ENCODE measurements at regions not wholly inside any gene's neighbourhood (a gene's known extent, or its start where the extent isn't known, plus 50 kb on each side); places are given as distances from the start of the nearest gene placed in this dataset.
A peak's percentile ranks its signal among the peaks of the same experiment; 100 is the strongest.

DNA sequence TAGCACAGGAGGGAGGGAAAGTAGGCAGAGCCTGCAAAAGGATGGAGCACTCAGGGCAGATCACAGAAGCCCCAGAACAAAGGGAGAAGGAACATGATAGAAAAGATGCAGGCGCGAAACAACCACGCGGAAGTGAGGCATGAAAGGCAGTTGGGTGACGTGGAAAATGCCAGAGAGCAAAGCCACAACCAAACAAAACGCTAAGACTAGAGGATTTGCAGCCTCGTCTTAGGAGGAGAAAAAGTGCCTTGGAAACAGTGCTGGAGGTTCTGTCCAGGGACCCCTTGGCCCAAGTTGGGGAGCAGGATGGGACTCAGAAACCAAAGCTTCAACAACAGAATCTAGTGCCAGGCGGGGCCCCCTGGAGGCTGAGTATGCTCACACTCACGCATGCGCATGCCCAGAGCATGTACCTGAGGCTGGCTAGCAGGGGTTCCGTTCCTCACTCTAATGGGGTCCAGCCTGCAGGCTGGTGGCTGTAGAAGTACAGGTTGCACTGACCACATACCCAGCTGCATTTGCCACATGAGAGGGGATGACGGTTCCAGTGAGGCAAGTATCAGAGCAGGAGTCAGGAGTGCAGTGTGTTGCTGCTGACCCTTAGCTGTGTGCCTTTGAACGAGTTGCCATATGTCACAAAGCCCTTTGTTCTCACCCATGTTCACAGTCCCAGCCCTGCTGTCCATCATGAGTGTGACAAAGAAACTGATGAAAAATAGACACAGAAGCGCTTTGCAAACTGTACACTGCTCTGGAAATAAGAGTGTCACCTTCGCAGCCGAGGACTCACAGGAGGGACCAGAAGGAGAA, 568.6 kb upstream of the CADM1 start:
- no peak for DNase-seq (ENCODE audit: extremely low read depth, insufficient read length)
- no peaks in the 10 kb centered on the region for H3K36me3 ChIP-seq (ENCODE audit: control insufficient read depth, insufficient read depth, low read length)
- no peak overlapping the region for H3K4me3 ChIP-seq (replicated peaks; ENCODE audit: low read depth, low read length)
- no peaks in the 10 kb centered on the region for H3K27me3 ChIP-seq (replicated peaks; ENCODE audit: control insufficient read depth, insufficient read depth, low read length)
- TF ChIP-seq, protein P1, sequence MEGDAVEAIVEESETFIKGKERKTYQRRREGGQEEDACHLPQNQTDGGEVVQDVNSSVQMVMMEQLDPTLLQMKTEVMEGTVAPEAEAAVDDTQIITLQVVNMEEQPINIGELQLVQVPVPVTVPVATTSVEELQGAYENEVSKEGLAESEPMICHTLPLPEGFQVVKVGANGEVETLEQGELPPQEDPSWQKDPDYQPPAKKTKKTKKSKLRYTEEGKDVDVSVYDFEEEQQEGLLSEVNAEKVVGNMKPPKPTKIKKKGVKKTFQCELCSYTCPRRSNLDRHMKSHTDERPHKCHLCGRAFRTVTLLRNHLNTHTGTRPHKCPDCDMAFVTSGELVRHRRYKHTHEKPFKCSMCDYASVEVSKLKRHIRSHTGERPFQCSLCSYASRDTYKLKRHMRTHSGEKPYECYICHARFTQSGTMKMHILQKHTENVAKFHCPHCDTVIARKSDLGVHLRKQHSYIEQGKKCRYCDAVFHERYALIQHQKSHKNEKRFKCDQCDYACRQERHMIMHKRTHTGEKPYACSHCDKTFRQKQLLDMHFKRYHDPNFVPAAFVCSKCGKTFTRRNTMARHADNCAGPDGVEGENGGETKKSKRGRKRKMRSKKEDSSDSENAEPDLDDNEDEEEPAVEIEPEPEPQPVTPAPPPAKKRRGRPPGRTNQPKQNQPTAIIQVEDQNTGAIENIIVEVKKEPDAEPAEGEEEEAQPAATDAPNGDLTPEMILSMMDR (IDR thresholded peaks at IDR 0.05; ENCODE audit: insufficient read depth, low read length, poor library complexity, severe bottlenecking), result peak; percentile 54

DNA sequence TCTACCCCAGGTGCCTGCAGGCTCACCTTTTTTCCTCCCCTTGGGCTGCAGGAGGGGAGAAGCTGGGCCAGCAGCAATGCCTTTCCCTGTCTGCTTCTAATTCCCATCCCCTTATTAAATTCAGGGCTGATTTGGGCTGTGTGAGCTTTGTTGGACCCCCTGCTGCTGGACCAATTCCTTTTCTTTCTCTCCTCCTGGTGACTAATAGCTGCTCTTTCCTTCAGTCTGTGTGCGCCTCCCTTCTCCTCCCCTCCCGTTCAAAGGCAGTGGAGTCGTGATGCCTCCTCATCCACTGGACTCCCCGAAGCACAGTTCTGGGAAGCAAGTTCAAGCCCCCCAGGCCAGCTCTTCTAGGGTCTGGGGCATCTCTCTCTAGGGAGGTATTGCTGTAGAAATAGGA, 567.9 kb upstream of the CADM1 start:
- TF ChIP-seq, protein P1 (IDR thresholded peaks at IDR 0.05; ENCODE audit: insufficient read depth, low read length, poor library complexity, severe bottlenecking), result no peak
- Histone ChIP-seq H3K4me3 (replicated peaks; ENCODE audit: low read depth, low read length) (no peak overlapping the region), H3K27me3 (replicated peaks; ENCODE audit: control insufficient read depth, insufficient read depth, low read length) (no peaks in the 10 kb centered on the region), H3K36me3 (ENCODE audit: control insufficient read depth, insufficient read depth, low read length) (no peaks in the 10 kb centered on the region)
- DNase-seq (ENCODE audit: extremely low read depth, insufficient read length), result no peak

DNA sequence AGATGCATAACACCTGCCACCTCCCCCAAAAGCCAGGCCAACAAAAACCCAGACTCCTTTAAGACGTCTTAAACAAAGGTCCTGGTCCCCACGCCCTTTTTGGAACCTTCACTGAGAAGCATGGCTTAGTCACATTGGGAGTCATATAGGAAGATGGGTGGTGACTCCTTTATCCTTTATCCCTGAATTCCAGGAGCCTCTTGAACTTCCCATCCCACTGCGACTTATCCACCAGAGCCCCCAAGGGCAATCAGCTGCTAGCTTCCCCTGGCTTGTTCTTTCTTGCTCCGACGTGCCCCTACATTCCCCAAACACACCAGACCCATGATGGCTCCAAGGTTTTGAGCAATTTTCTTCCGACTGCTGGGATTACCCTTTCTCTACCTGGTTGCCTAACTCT, 567.0 kb upstream of the CADM1 start:
- DNase-seq (ENCODE audit: extremely low read depth, insufficient read length), result no peak
- Histone ChIP-seq H3K27me3 (replicated peaks; ENCODE audit: control insufficient read depth, insufficient read depth, low read length) (no peaks in the 10 kb centered on the region), H3K36me3 (ENCODE audit: control insufficient read depth, insufficient read depth, low read length) (no peaks in the 10 kb centered on the region), H3K4me3 (replicated peaks; ENCODE audit: low read depth, low read length) (no peak overlapping the region)
- TF ChIP-seq, protein P1 (IDR thresholded peaks at IDR 0.05; ENCODE audit: insufficient read depth, low read length, poor library complexity, severe bottlenecking), result no peak

DNA sequence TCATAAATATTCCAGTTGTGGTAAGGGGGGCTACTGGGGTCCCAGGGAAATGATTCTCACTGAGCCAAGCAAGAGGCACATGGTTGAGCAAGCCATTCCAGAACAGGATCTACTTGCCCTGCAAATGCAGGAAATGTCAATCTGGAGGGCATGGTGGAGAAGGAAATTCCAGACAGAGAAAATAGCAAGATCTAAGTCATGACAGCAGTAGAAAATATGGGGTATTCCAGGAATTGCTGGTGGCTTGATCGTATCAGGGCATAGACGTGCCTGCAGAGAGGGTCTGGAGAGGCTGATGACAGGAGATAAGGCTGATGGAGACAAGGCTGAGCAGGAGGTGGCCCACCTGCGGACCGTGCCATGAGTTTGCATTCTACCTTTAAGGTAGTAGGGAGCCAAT, 566.3 kb upstream of the CADM1 start:
- TF ChIP-seq, protein P1 (IDR thresholded peaks at IDR 0.05; ENCODE audit: insufficient read depth, low read length, poor library complexity, severe bottlenecking), result no peak
- no peaks in the 10 kb centered on the region for H3K36me3 ChIP-seq (ENCODE audit: control insufficient read depth, insufficient read depth, low read length)
- no peak for DNase-seq (ENCODE audit: extremely low read depth, insufficient read length)
- H3K4me3 ChIP-seq (replicated peaks; ENCODE audit: low read depth, low read length), result no peak overlapping the region
- no peaks in the 10 kb centered on the region for H3K27me3 ChIP-seq (replicated peaks; ENCODE audit: control insufficient read depth, insufficient read depth, low read length)

DNA sequence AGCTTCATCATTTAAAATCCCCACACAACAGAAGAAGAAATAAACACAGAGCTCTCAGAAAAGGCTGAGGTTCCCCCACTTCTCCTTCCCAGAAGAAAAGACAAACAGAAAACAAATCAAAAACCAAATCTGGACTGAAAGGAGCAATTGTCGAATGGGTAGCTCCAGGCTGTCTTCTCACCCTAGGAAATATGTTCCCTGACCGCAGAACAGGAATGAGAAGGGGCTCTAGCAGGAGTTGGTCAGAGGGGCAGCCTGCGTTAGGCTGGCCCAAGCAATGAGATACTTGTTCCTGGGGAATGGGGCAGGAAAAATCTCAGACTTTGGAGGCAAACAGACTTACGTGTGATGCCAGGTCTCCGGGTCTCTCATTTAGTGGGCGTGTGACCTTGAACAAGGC, 562.6 kb upstream of the CADM1 start:
- H3K4me3 ChIP-seq (replicated peaks; ENCODE audit: low read depth, low read length), result no peak overlapping the region
- H3K27me3 ChIP-seq (replicated peaks; ENCODE audit: control insufficient read depth, insufficient read depth, low read length), result no peaks in the 10 kb centered on the region
- DNase-seq (ENCODE audit: extremely low read depth, insufficient read length), result no peak
- H3K36me3 ChIP-seq (ENCODE audit: control insufficient read depth, insufficient read depth, low read length), result no peaks in the 10 kb centered on the region
- TF ChIP-seq, protein P1 (IDR thresholded peaks at IDR 0.05; ENCODE audit: insufficient read depth, low read length, poor library complexity, severe bottlenecking), result no peak
